Activated CD4-positive, alpha-beta T cell treated with anti-CD3 and anti-CD28 coated beads, Interleukin-2, amount 10 ng/mL, durations not matched to agents 24 days and 14 days (primary cell): ENCODE measurements at regions not wholly inside any gene's neighbourhood (a gene's known extent, or its start where the extent isn't known, plus 50 kb on each side); places are given as distances from the start of the nearest gene placed in this dataset.
"Not testable (repeated sequence)": the region's sequence is repeated elsewhere in the genome, so short reads cannot be mapped to it uniquely, and the experiment has no call there.

Experiments used
- DNase-seq: peaks from one replicate; pipeline ENCODE4 v3.0.0; 2022
- H3K27ac Mint-ChIP-seq: one replicate; pipeline ENCODE4 v1.8.0; 2022; ENCODE audit warnings: mild to moderate bottlenecking, mixed read lengths
- H3K27me3 Mint-ChIP-seq: one replicate; pipeline ENCODE4 v1.8.0; 2022; ENCODE audit warnings: mixed read lengths
- H3K36me3 Mint-ChIP-seq: one replicate; pipeline ENCODE4 v1.8.0; 2022; ENCODE audit warnings: low read depth, mild to moderate bottlenecking, mixed read lengths
- H3K4me1 Mint-ChIP-seq: one replicate; pipeline ENCODE4 v1.8.0; 2021; ENCODE audit warnings: mixed read lengths
- H3K4me3 Mint-ChIP-seq: one replicate; pipeline ENCODE4 v1.8.0; 2022; ENCODE audit warnings: mild to moderate bottlenecking, moderate library complexity, mixed read lengths
- H3K9me3 Mint-ChIP-seq: one replicate; pipeline ENCODE4 v1.8.0; 2021; ENCODE audit warnings: mixed read lengths
- intact Hi-C: fragments of 100-400 bp; cut with micrococcal nuclease; formaldehyde crosslinking; loops from one replicate; pipeline ENCODE4 v1.15.1; 2023

- no peaks in the 10 kb centered on the region for H3K36me3 Mint-ChIP-seq
- no peaks in the 10 kb centered on the region for H3K4me1 Mint-ChIP-seq
- no peak for DNase-seq
- no peak overlapping the region for H3K27ac Mint-ChIP-seq
- intact Hi-C loops = no loop called here
- no peaks in the 10 kb centered on the region for H3K27me3 Mint-ChIP-seq
- no peaks in the 10 kb centered on the region for H3K9me3 Mint-ChIP-seq
- H3K4me3 Mint-ChIP-seq = no peak overlapping the region
Observed at GRCh38 chr11:80700386-80700785, 1259.6 kb upstream of the TENM4 start.

GRCh38 chr11:80699406-80700177 is 1258.8 kb upstream of the TENM4 start:
- H3K4me1 Mint-ChIP-seq, H3K9me3 Mint-ChIP-seq, H3K4me3 Mint-ChIP-seq, DNase-seq, intact Hi-C loops, H3K27ac Mint-ChIP-seq, H3K36me3 Mint-ChIP-seq, H3K27me3 Mint-ChIP-seq: not testable (repeated sequence)

GRCh38 chr11:80698637-80699036 is 1257.8 kb upstream of the TENM4 start:
- Mint-ChIP-seq H3K36me3 (no peaks in the 10 kb centered on the region), H3K4me3 (no peak overlapping the region), H3K9me3 (no peaks in the 10 kb centered on the region), H3K27me3 (no peaks in the 10 kb centered on the region), H3K27ac (no peak overlapping the region), H3K4me1 (no peaks in the 10 kb centered on the region)
- intact Hi-C loops = no loop called here
- no peak for DNase-seq

GRCh38 chr11:80694385-80694784 is 1253.6 kb upstream of the TENM4 start:
- Mint-ChIP-seq H3K27ac (no peak overlapping the region), H3K4me3 (no peak overlapping the region), H3K9me3 (no peaks in the 10 kb centered on the region), H3K36me3 (no peaks in the 10 kb centered on the region), H3K27me3 (no peaks in the 10 kb centered on the region), H3K4me1 (no peaks in the 10 kb centered on the region)
- intact Hi-C loops = no loop called here
- DNase-seq = no peak

- Mint-ChIP-seq H3K27me3 (no peaks in the 10 kb centered on the region), H3K4me3 (no peak overlapping the region), H3K27ac (no peak overlapping the region), H3K4me1 (no peaks in the 10 kb centered on the region), H3K9me3 (no peaks in the 10 kb centered on the region), H3K36me3 (no peaks in the 10 kb centered on the region)
- intact Hi-C loops = no loop called here
- no peak for DNase-seq
Observed at GRCh38 chr11:80687941-80688340, 1247.1 kb upstream of the TENM4 start.

- no peaks in the 10 kb centered on the region for H3K36me3 Mint-ChIP-seq
- no peak overlapping the region for H3K27ac Mint-ChIP-seq
Observed at GRCh38 chr11:80686889-80687288, 1246.1 kb upstream of the TENM4 start.

GRCh38 chr11:80673566-80673965 is 1232.7 kb upstream of the TENM4 start:
- no peaks in the 10 kb centered on the region for H3K9me3 Mint-ChIP-seq
- no peaks in the 10 kb centered on the region for H3K27me3 Mint-ChIP-seq
- no peak overlapping the region for H3K27ac Mint-ChIP-seq
- intact Hi-C loops = no loop called here
- no peak overlapping the region for H3K4me3 Mint-ChIP-seq
- H3K36me3 Mint-ChIP-seq = no peaks in the 10 kb centered on the region
- no peak for DNase-seq
- no peaks in the 10 kb centered on the region for H3K4me1 Mint-ChIP-seq

More at GRCh38 chr11:80686889-80687288, 1246.1 kb upstream of the TENM4 start:
- intact Hi-C loops = no loop called here
- H3K27me3 Mint-ChIP-seq = no peaks in the 10 kb centered on the region
- no peak overlapping the region for H3K4me3 Mint-ChIP-seq
- DNase-seq = no peak
- H3K4me1 Mint-ChIP-seq = no peaks in the 10 kb centered on the region
- H3K9me3 Mint-ChIP-seq = no peaks in the 10 kb centered on the region

GRCh38 chr11:80669620-80670019 is 1228.8 kb upstream of the TENM4 start:
- Mint-ChIP-seq H3K27me3 (no peaks in the 10 kb centered on the region), H3K36me3 (no peaks in the 10 kb centered on the region), H3K4me3 (no peak overlapping the region), H3K27ac (no peak overlapping the region), H3K4me1 (no peaks in the 10 kb centered on the region), H3K9me3 (no peaks in the 10 kb centered on the region)
- intact Hi-C loops = no loop called here
- DNase-seq = no peak

GRCh38 chr11:80668039-80668438 is 1227.2 kb upstream of the TENM4 start:
- no peak overlapping the region for H3K27ac Mint-ChIP-seq
- no peaks in the 10 kb centered on the region for H3K36me3 Mint-ChIP-seq
- H3K27me3 Mint-ChIP-seq = no peaks in the 10 kb centered on the region
- no peak overlapping the region for H3K4me3 Mint-ChIP-seq
- DNase-seq = no peak
- intact Hi-C loops = no loop called here
- H3K4me1 Mint-ChIP-seq = no peaks in the 10 kb centered on the region
- no peaks in the 10 kb centered on the region for H3K9me3 Mint-ChIP-seq

GRCh38 chr11:80655834-80656233 is 1215.0 kb upstream of the TENM4 start:
- Mint-ChIP-seq H3K36me3 (no peaks in the 10 kb centered on the region), H3K27me3 (no peaks in the 10 kb centered on the region), H3K27ac (no peak overlapping the region), H3K4me3 (no peak overlapping the region), H3K4me1 (no peaks in the 10 kb centered on the region), H3K9me3 (peaks cover 4% of the 10 kb centered on the region)
- intact Hi-C loops = no loop called here
- no peak for DNase-seq

- Mint-ChIP-seq H3K9me3 (peaks cover 9% of the 10 kb centered on the region), H3K4me1 (no peaks in the 10 kb centered on the region), H3K27ac (no peak overlapping the region), H3K36me3 (no peaks in the 10 kb centered on the region), H3K4me3 (no peak overlapping the region), H3K27me3 (no peaks in the 10 kb centered on the region)
- DNase-seq = no peak
- intact Hi-C loops = no loop called here
Observed at GRCh38 chr11:80650966-80651365, 1210.1 kb upstream of the TENM4 start.

- Mint-ChIP-seq H3K27ac (no peak overlapping the region), H3K27me3 (no peaks in the 10 kb centered on the region), H3K4me1 (no peaks in the 10 kb centered on the region), H3K9me3 (peaks cover 9% of the 10 kb centered on the region), H3K36me3 (no peaks in the 10 kb centered on the region), H3K4me3 (no peak overlapping the region)
- intact Hi-C loops = no loop called here
- DNase-seq = no peak
Observed at GRCh38 chr11:80649186-80649585, 1208.4 kb upstream of the TENM4 start.

- H3K27me3 Mint-ChIP-seq = no peaks in the 10 kb centered on the region
- H3K4me1 Mint-ChIP-seq = no peaks in the 10 kb centered on the region
- H3K9me3 Mint-ChIP-seq = peaks cover 7% of the 10 kb centered on the region
- H3K4me3 Mint-ChIP-seq = no peak overlapping the region
- no peaks in the 10 kb centered on the region for H3K36me3 Mint-ChIP-seq
- intact Hi-C loops = no loop called here
- DNase-seq = no peak
- no peak overlapping the region for H3K27ac Mint-ChIP-seq
Observed at GRCh38 chr11:80638296-80638695, 1197.5 kb upstream of the TENM4 start.

GRCh38 chr11:80637571-80637970 is 1196.7 kb upstream of the TENM4 start:
- no peaks in the 10 kb centered on the region for H3K27me3 Mint-ChIP-seq
- intact Hi-C loops = no loop called here
- no peaks in the 10 kb centered on the region for H3K36me3 Mint-ChIP-seq

GRCh38 chr11:80636999-80637398 is 1196.2 kb upstream of the TENM4 start:
- peaks cover 7% of the 10 kb centered on the region for H3K9me3 Mint-ChIP-seq
- no peaks in the 10 kb centered on the region for H3K4me1 Mint-ChIP-seq
- intact Hi-C loops = no loop called here

More at GRCh38 chr11:80637571-80637970, 1196.7 kb upstream of the TENM4 start:
- H3K9me3 Mint-ChIP-seq = peaks cover 7% of the 10 kb centered on the region
- no peak overlapping the region for H3K27ac Mint-ChIP-seq
- H3K4me3 Mint-ChIP-seq = no peak overlapping the region
- DNase-seq = no peak
- no peaks in the 10 kb centered on the region for H3K4me1 Mint-ChIP-seq

More at GRCh38 chr11:80636999-80637398, 1196.2 kb upstream of the TENM4 start:
- no peaks in the 10 kb centered on the region for H3K36me3 Mint-ChIP-seq
- no peak for DNase-seq
- no peak overlapping the region for H3K4me3 Mint-ChIP-seq
- no peak overlapping the region for H3K27ac Mint-ChIP-seq
- H3K27me3 Mint-ChIP-seq = no peaks in the 10 kb centered on the region
